NCI-H460 (cell line): ENCODE measurements at regions not wholly inside any gene's neighbourhood (a gene's known extent, or its start where the extent isn't known, plus 50 kb on each side); places are given as distances from the start of the nearest gene placed in this dataset.
"Not testable (repeated sequence)": the region's sequence is repeated elsewhere in the genome, so short reads cannot be mapped to it uniquely, and the experiment has no call there.

Experiments used
- DNase-seq: peaks from one replicate; pipeline ENCODE4 v3.0.0-alpha.2; 2016; ENCODE audit warnings: low read depth; ENCODE audit errors: extremely low read depth

DNA sequence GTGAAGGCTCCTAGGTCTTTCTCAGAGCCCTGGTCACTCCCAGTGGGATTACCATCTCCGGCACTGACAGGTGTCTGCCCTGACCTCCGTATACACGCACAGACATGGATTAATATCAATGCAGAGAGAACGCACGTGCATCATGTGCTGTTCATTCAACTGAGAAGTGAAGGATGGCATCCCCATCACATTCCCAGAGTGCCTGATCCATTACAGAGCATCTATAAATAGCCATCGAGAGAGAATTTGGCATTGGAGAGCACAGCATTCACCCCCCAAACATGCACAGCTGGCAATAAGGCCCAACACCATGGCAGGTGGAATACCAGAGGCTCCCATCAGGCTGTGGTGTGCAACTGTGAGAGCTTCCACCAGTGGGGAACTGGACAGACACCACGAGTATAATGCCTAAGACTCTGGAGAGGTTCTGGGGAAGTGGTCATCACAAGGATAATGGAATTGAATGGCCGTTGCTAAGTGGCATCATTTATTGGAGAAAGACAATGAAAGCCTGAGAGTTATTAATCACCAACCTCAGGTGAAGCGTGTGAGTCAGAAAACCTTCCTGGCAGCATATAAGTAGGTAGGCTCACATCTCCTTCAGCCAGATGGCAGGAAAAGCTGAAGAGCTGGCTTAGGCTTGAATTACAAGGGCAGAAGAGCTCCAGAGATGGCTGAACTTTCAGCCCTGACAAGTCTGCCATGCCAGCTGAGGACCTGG lies 244.5 kb upstream of the ID2 start:
- DNase-seq, result no peak

DNA sequence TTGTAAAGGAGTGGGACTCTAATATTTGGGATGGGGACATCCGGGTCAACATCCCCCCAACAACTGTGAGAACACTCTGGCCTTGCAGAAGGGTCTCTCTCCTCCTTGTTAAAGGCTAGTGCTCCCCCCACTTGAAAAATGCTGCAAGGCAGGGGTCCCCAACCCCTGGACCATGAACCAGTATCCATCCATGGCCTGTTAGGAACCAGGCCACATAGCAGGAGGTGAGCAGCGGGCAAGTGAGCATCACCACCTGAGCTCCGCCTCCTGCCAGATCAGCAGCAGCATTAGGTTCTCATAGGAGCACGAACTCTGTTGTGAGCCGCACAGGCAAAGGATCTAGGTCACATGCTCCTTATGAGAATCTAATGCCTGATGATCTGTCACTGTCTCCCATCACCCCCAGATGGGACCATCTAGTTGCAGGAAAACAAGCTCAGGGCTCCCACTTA lies 243.9 kb upstream of the ID2 start:
- no peak for DNase-seq

DNA sequence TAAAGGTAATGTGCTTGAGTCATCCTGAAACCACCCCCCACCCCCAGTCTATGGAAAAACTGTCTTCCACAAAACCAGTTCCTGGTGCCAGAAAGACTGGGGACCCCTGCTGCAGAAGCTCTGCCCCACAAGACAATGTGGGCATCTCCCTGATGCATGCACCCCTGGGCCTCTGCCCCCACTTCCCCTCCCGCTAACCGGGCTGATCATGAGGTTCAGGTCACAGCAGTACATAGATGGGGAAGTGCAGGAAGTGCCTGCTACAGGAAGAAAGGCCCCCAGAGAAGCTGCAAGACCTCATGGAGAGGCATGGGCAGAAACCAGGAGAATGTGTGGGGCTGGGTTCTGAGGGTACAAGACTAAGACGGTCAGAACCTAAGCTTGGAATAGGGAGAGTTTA lies 243.4 kb upstream of the ID2 start:
- DNase-seq, result no peak

DNA sequence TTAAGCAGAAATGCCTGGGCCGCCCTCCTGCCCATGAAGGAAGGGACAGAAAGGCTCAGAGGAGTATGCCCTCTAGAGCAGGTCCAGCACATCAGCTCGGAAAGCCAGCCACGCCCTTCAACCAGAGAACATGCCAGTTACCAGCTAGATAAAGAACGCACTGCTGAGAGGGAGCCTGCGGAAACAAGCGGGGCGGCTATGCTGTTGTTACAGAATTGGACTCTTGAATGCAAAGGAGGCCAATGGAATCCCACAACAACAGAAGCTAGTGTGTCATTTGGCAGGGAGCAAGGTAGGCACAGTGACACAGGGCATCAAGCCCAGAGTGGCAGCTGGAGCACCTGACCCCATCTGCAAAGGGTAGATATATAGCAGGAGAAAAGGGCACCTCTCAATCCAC lies 242.9 kb upstream of the ID2 start:
- no peak for DNase-seq

DNA sequence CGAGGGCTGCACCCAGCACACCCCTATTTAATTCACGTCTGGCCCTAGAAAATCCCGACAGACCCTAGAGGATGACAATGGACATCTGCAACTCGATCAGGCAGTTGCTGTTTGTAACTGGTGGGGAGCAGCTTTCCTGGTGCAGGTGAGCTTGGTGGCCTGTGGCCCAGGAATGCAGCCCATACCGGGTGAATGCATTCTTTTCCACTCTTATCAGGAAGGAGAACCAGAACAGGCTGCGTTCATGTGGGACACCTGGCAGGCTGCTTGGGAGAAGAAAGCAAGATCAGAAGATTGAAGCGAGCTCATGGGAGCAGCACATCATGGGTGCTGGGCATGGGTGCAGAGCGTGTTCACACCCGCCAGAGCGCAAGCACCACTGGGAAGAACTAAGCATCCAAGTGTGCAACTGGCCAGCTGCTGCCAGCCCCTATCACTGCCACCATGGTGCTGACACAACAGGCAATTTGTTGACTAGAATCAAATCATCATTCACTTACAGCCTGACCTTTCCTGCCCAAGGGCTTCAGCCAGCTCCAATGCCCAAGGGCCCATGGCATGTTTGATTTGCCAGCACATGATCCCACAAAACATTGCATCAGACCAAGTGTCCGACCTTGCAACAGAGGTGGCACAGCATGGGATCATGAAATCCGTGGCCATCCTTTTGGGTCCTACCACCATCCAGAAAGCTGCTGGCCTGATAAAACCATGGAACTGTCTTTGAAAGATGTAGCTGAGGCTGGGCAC lies 241.7 kb upstream of the ID2 start:
- no peak for DNase-seq

DNA sequence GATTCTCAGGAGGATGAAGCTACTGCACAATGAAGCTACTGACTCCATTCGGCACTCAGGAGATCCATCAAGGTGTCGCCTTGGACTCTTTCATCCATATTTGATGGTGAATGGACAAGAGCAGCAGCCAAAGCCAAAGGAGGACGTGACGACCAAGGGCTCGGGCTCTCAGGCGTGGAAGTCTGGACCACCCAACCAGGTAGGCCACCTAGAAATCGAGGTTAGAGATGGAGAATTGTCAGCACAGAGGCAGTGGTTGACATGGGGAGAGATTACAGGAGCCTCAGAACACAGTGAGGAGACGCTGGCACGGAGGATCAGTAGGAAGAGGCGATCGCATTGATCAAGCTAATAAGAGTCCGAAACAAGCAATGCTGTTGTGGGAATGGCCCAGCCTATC lies 240.5 kb upstream of the ID2 start:
- DNase-seq, result no peak

DNA sequence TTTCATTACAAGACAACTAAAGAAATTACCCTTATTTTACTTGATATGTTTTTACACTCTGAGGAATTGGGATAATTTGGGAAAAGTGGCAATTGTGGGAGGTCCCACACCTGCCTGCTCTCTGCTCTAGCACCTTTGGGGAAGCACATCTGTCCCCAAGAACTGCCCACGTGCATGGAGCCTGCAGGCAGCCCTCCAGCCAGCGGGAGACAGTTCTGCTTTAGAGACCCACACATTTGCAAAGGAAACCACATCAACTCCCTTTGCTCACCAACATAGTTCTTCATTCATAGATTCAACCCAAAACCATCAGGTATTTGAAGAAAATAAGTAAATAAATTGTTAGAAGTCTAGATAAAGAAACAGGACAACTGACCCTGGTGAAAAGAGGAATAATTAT lies 239.9 kb upstream of the ID2 start:
- DNase-seq, result no peak

DNA sequence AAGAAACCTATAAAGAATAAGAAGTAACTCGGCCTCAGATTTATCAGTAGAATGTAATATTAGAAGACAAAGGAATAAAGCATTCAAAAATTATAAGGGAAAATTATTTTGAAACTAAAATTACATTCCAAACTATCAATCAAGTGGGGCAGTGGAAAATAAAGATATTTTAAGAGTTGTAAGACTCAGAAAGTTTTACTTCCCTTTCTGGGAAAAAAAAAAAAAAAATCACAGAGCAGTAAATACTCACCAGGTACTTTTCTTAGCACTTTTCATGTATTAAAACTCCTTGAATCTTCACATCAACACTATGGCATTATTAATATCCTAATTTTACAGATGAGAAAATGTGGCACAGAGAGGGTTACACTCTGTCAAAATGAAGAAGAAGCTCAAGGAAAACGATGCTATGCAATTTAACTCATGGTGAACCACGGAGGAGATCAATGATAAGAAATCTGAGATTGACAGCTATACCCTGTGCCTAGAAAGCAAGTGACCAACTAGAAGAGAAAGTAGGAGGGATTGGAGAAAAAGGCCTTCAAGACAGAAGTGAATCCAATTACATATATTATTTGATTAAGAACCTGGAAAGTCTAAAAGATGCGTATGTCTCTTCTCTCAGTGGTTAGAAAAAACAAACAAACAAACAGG lies 238.9 kb upstream of the ID2 start:
- DNase-seq, result no peak

DNA sequence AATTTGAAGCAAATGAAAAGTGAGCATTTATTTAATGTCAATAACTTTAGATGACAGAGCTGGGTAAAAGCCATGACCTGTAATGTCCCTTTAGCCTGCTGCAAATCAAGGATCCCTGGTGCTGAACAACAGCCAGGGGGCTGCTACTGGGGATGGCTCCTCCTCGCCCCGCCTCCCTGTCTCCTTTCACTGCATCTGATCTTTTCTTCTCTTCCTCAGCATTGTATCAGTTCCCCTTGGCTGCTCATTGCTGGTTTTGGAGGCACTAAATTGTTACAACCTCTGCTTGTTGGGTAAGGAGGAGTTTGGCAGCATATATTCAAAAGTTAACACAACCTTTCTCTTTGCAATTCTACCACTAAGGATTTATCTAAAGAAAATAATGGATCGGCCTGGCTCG lies 236.3 kb upstream of the ID2 start:
- no peak for DNase-seq

DNA sequence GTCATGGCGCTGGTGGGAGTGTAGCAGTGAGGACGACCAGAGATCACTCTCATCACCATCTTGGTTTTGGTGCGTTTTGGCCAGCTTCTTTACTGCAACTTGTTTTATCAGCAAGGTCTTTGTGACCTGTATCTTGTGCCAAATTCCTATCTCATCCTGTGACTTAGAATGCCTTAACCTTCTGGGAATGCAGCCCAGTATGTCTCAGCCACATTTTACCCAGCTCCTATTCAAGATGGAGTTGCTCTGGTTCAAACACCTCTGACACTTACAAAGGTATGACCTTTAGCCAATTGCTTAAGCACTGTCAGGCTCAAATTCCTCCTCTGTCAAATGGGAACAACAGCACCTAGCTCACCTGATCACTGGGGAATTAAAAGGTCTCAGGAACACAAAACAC lies 235.1 kb upstream of the ID2 start:
- not testable (repeated sequence) for DNase-seq

DNA sequence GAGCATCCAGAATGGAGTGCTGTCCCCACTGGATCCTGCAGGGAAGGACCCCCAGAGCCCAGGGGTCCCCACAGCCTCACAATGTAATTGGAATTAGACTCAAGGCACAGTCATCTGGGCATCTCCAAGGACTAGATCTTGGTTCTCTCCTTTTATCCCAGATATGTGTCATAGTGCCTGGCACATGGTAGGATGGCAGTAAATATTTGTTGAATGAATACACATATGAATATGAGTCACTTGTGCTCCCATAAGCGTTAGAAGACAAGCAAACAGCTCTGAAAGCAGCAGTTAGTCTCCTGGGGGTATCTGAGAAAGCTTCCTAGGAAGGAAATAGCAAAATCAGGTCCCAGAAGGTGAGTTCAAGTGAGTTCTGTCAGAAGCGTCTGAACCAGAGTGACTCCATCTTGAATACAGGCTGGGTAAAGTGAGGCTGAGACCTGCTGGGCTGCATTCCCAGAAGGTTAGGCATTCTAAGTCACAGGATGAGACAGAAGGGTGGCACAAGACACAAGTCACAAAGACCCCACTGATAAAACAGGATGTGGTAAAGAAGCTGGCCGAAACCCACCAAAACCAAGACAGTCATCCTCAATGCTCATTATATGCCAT lies 234.1 kb upstream of the ID2 start:
- DNase-seq, result no peak

DNA sequence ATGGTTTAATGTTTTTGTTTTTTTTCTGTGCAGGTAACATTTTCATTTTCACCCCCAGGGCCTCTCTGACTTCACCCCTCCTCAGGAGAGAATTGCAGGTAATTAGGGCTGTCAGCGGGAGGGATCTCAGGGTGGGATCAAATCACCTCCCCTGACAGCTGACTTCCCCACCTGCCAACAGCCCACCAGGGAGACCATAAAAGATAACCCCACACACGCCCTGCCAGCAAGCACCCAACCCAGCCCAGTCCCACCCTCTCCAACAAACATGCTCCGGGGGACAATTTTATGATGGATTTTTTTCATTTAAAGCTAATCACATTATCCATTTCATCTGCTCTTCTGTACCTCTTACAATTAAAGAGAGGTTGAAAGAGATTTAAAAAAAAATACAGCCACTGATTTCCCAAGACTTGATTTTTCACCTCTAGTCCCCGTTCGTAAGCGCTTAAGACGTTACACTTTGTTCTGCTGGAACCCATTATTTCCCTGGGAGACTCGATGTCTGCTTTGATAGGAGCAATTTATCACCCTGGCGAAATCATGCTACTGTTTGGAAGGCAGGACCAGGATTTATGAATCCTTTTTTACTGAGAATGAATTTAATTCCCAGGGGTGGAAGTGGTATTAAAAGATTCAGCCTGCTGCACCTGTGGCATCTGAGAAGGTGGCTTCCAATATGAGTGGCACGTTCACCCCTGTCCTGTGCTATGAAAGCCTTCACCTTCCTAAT lies 232.9 kb upstream of the ID2 start:
- no peak for DNase-seq

DNA sequence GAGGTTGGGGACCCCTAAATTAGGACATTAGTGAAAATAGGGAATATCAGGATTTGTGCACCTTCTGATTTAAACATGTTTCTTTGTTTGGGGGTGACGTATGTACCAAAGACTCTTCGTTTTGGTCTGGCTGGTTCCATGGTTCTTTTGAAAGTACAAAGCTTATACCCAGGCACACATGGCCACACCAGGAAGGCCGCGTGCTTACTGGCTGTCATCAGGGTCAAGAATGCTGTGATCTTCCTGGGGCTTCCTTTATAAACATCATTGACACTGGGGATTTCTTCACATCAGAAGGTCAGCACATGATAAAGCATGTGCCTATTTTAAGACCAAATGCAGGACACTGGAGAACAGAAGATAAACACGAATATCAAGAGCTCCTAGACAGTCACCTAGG lies 230.6 kb upstream of the ID2 start:
- no peak for DNase-seq

DNA sequence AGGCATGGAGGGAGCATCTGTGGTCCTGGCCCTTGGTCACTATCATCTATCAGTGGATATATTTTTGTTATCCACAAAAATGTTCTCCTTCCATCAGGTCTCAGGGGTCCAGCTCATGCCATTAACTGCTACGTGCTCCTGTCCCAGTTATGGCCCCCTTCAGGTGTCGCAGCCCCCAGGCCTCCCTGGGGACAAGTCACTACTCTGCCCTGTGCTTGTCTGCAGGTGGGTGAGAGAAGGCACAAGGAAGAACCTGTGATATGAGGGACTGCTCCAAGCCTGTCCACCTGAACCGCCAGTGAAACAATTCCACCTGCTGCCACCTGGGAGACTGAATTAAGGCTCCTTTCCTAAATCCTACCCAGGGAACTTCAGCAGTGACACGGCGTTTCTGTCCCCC lies 229.6 kb upstream of the ID2 start:
- DNase-seq, result no peak

DNA sequence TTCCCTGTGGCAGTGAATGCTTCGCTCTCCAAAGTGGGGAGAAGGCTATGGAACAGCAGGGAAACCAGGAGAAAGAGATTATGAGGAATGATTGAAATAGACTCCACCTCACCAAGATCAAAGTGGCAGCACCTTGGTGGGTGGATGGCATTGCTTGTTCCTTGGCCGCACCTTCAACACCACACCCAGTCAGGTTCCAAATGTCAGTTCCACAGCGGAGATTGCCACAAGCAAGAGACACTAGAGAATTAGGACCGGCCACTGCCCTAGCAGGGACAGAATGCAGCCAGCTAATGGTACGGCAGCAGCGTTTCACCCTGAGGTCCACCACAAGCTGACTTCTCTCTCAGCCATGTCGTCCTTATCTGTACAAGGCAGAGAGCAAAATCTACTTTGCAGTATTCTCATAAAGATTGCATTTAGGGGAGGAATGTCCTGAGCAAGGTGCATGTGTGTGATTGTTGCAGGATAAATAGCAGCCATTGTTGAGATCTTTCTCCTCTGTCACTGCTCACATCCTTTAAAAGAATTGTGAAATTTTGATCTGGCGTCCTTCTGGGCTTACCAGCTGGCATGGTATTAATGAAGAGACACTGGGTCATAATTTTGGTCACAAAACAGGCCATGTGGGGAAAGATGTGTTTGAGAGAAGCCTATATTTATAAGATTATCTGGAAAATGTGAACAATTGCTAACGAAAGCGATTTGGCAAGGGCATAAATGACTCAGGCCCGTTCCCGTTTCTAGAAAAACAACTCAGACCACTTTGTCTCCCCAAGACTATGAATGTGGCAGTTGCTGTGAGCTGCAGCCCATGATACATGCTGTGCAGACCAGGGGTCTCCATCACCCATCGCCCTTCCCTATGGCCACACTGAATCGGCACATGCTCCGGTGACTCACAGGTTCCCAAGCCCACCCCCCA lies 228.6 kb upstream of the ID2 start:
- no peak for DNase-seq

DNA sequence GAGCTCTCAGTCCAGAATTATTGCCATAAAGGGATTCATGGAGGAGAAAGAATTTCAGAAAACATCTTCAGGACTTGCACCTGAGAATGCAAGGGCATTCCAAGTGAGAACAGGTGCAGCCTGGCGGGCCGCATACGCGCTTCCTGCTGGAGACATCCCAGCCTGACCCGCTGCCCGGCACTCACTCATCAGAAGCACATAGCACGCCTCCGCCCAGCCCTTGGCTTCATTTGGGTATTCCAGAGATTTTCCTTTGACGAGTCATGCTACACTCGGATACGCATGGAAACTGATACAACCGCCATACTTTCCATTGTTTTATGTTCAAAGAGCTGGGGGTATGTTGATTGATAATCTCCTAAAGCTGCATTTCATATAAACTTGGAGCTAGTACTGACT lies 228.0 kb upstream of the ID2 start:
- no peak for DNase-seq

DNA sequence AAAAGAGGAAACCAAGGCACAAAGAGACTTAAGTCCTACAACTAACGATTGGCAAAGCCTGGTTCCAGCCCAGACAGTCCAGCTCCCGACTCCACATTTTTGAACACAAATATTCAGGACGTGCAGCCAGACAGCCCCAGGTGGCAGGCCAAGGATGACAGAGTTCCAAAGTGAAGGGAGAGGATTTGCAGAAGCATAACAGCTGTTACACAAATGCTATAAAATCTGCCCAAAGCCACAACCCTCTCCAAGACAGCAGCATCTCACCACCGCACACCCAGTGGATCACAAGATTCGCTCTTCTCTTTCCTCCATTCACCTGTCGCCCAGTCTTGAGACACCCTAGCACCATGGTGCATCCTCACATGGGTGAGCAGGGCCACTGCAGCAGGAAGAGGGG lies 227.1 kb upstream of the ID2 start:
- no peak for DNase-seq

DNA sequence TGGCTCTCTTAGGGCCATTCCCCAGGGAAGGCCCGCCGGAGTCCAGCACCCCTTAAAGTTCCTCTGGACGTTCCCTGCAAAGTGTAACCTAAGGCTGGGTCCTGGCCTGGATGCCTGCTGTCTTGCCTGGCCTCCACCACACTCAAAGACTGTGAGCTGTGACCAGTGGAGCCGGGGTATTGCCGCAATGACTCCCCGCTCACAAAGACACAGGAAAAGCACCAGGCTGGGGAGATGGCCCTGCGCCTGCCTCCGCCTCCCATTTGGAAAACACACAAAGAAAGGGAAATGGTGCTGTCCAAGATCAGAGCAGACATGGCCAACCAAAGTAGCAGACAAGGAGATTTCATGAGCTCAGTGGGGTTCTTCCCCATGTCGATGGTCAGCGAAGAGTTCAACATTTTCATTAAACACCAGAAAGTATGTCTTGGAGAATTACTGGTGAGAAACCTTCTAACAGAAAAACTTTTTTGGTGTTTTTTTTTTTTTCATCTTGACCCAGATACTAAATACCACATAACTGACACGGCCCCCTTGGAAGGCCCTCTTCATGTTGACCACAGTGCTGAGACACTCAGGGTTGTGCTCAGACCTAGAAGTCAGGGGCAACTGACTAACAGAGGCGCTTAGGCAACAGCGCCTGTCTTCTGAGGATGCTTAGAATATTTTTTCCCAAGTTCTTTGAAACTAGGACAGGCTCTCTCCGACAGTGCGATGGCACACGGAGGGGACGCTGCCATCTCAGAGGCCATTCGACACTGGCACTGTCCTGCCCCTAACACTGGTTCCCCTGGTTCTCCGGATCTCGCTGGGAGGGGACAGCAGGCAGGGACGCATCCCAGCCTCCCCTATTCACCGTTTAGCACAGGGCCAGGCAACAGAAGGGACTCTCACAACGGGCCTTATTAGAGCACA lies 226.4 kb upstream of the ID2 start:
- no peak for DNase-seq
